OCI-LY3 (cell line): ENCODE measurements at regions not wholly inside any gene's neighbourhood (a gene's known extent, or its start where the extent isn't known, plus 50 kb on each side); places are given as distances from the start of the nearest gene placed in this dataset.

Experiments
- EZH2phosphoT487 ChIP-seq: fragments of 200-600 bp; shearing (Covaris generic); IDR thresholded peaks from 2 replicates; pipeline ENCODE4 v1.6.1; 2018; ENCODE audit warnings: antibody characterized with exemption, mixed run types, low read depth
- TF ChIP-seq, protein P1 (sequence below): fragments of 200-600, 300-600 bp; sonication (generic); IDR thresholded peaks from 2 replicates; pipeline ENCODE4 v1.5.1; 2014; ENCODE audit warnings: antibody characterized with exemption, low read length, low read depth

DNA sequence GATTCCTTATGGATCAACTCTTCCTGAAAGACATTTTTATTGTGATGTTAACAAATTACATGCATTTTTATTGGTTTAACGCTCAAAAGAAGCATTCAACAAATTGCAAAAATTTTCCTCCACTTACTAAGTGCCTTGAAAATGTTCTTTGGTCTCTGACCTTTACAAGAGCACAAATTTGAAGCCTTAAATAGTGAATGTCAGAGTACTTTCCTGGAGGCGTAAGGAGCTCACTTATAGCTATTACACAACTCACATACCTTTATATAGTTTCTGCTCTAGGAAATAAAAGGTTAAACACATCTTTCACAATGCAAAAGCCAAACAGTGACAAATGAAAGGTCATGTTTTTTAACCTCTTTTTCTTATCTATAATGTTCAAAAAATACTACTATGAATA is 405.7 kb upstream of the ZNF804A start:
- TF ChIP-seq EZH2phosphoT487: no peak
- TF ChIP-seq, protein P1, sequence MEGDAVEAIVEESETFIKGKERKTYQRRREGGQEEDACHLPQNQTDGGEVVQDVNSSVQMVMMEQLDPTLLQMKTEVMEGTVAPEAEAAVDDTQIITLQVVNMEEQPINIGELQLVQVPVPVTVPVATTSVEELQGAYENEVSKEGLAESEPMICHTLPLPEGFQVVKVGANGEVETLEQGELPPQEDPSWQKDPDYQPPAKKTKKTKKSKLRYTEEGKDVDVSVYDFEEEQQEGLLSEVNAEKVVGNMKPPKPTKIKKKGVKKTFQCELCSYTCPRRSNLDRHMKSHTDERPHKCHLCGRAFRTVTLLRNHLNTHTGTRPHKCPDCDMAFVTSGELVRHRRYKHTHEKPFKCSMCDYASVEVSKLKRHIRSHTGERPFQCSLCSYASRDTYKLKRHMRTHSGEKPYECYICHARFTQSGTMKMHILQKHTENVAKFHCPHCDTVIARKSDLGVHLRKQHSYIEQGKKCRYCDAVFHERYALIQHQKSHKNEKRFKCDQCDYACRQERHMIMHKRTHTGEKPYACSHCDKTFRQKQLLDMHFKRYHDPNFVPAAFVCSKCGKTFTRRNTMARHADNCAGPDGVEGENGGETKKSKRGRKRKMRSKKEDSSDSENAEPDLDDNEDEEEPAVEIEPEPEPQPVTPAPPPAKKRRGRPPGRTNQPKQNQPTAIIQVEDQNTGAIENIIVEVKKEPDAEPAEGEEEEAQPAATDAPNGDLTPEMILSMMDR: no peak
